Naive B cell (primary cell): ENCODE measurements at regions not wholly inside any gene's neighbourhood (a gene's known extent, or its start where the extent isn't known, plus 50 kb on each side); places are given as distances from the start of the nearest gene placed in this dataset.
A peak's percentile ranks its signal among the peaks of the same experiment; 100 is the strongest.

Experiments used
- ATAC-seq, 2 donors: fragments of 150-1000 bp; cut with Tn5 transposase; 2 replicates each; pipeline ENCODE4 v1.10.0; 2021; ENCODE audit warnings: low read depth in 2 of 2, mild to moderate bottlenecking in 2 of 2, moderate library complexity in 2 of 2
- DNase-seq: peaks from one replicate; pipeline ENCODE4 v3.0.0; 2022
- H3K27ac Mint-ChIP-seq, 6 donors: one replicate each; pipeline ENCODE4 v1.8.0; 2020 to 2022; ENCODE audit warnings: mild to moderate bottlenecking in 6 of 6, mixed read lengths in 6 of 6, moderate library complexity in 5 of 6, inconsistent platforms in 2 of 6
- H3K27me3 Mint-ChIP-seq, 3 donors: one replicate each; pipeline ENCODE4 v1.8.0; 2021 to 2022; ENCODE audit warnings: mixed read lengths in 3 of 3, mild to moderate bottlenecking in 1 of 3
- H3K36me3 Mint-ChIP-seq, 2 donors: one replicate each; pipeline ENCODE4 v1.8.0; 2020 to 2022; ENCODE audit warnings: mixed read lengths in 2 of 2, inconsistent platforms in 1 of 2, mild to moderate bottlenecking in 1 of 2
- H3K4me1 Mint-ChIP-seq, 3 donors: one replicate each; pipeline ENCODE4 v1.8.0; 2020 to 2022; ENCODE audit warnings: mixed read lengths in 3 of 3, inconsistent platforms in 1 of 3, mild to moderate bottlenecking in 1 of 3, moderate library complexity in 1 of 3
- H3K4me3 Mint-ChIP-seq, 8 donors: one replicate each; pipeline ENCODE4 v1.8.0; 2020 to 2022; ENCODE audit warnings: mild to moderate bottlenecking in 8 of 8, mixed read lengths in 8 of 8, moderate library complexity in 8 of 8, inconsistent platforms in 2 of 8
- H3K9me3 Mint-ChIP-seq, 7 donors: one replicate each; pipeline ENCODE4 v1.8.0; 2020 to 2022; ENCODE audit warnings: mixed read lengths in 7 of 7, mild to moderate bottlenecking in 5 of 7, inconsistent platforms in 2 of 7, moderate library complexity in 1 of 7

DNA sequence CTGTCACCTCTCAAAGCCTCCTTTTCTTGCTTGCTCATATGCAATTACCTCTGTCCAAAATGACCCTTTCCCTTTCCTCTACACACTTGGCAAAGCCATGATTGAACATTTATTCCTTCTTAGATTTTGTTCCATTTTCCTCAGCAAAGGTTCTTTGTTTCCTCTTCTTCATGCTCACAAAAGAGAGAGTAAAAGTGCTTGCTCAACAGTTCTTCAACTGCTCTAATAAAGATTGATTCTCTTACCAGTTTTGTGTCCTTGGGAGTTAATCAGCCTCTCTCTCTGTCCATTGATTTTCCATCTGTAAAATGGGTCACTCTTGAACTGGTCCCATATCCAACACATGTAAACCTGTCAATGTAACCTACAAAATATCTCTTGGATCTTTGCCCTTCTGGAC, 186.4 kb downstream of the WNT5A start:
- Mint-ChIP-seq H3K4me1 (no peaks in the 10 kb centered on the region), H3K27me3 (no peaks in the 10 kb centered on the region), H3K9me3 (peaks cover 0 to 11% (median 4%) of the 10 kb centered on the region in 7 donors), H3K27ac (no peak overlapping the region), H3K36me3 (no peaks in the 10 kb centered on the region), H3K4me3 (no peak overlapping the region)
- ATAC-seq (no peak), DNase-seq (no peak)

DNA sequence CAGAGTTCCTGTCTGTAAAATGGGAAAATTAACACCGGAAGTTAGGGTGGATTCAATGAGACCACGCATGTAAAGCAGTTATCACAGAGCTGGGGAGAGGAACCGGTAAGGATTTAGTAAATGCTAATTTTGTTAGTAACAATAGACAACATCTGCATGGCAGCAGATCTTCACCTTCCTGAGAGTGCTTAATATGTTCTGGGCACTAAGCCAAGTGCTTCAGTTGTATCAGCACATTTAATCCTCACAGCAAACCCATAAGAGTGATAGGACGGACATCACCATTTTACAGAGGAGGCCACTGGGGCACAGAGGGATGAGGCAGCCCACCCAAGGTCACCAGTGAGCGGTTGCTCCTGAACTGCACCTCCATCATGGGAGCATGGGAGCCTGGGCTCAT, 189.4 kb downstream of the WNT5A start:
- no peaks in the 10 kb centered on the region for H3K4me1 Mint-ChIP-seq
- H3K27me3 Mint-ChIP-seq, result no peaks in the 10 kb centered on the region
- no peak overlapping the region for H3K4me3 Mint-ChIP-seq
- ATAC-seq (no peak), DNase-seq (no peak)
- H3K9me3 Mint-ChIP-seq, result peaks cover 0 to 11% (median 3%) of the 10 kb centered on the region in 7 donors
- no peaks in the 10 kb centered on the region for H3K36me3 Mint-ChIP-seq
- no peak overlapping the region for H3K27ac Mint-ChIP-seq

DNA sequence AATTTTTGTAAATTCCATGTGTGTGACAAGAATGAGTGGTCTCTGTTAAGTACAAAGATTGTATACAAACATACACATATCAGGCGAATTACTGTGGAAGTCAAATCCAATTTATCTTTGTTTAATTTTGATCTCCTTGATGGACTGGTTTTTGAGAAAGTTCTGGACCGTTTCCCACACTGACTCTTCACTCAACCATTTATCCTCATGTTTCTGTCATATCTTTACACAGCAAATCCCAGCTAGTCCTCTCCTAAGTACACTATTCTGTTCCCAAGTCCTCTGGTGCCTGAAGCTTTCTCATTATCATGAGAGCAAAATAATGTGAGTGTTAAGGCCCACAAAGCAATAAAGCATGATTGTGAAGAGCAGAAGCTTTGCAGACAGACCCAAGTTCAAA, 189.9 kb downstream of the WNT5A start:
- no peaks in the 10 kb centered on the region for H3K4me1 Mint-ChIP-seq
- H3K9me3 Mint-ChIP-seq, result peaks cover 0 to 11% (median 3%) of the 10 kb centered on the region in 7 donors
- no peaks in the 10 kb centered on the region for H3K27me3 Mint-ChIP-seq
- no peak overlapping the region for H3K27ac Mint-ChIP-seq
- no peak for DNase-seq
- no peaks in the 10 kb centered on the region for H3K36me3 Mint-ChIP-seq
- no peak for ATAC-seq
- H3K4me3 Mint-ChIP-seq, result no peak overlapping the region

DNA sequence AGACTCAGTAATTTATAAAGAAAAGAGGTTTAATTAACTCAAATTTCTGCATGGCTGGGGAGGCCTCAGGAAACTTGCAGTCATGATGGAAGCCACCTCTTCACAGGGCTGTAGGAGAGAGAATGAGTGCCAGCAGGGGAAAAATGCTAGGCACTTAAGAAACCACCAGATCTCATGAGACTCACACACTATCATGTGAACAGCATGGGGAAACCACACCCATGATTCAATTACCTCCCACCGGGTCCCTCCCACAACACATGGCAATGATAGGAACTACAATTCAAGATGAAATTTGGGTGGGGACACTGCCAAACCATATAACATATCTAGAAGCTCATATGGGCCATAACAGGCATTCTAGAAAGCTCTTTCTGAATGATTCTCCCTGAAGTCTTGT, 190.3 kb downstream of the WNT5A start:
- H3K4me3 Mint-ChIP-seq, result no peak overlapping the region
- H3K27me3 Mint-ChIP-seq, result no peaks in the 10 kb centered on the region
- no peaks in the 10 kb centered on the region for H3K4me1 Mint-ChIP-seq
- peaks cover 0 to 11% (median 3%) of the 10 kb centered on the region in 7 donors for H3K9me3 Mint-ChIP-seq
- no peaks in the 10 kb centered on the region for H3K36me3 Mint-ChIP-seq
- ATAC-seq (no peak), DNase-seq (no peak)
- no peak overlapping the region for H3K27ac Mint-ChIP-seq

DNA sequence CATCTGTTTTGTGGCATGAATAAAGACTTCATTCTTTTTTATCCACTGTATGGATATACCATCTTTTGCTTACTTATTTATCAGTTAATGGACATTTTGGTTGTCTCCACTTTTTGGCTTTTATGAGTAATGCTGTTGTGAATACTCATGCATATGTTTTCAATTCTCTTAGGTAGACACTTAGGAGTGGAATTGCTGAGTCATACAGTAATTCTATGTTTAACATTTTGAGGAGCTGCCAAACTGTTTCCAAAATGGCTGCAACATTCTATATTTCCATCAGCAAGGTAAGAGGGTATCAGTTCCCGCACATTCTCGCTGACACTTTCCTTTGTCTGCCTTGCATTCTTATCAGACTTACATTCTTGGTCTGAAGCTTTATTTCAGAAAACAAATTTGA, 191.1 kb downstream of the WNT5A start:
- H3K4me3 Mint-ChIP-seq, result no peak overlapping the region

DNA sequence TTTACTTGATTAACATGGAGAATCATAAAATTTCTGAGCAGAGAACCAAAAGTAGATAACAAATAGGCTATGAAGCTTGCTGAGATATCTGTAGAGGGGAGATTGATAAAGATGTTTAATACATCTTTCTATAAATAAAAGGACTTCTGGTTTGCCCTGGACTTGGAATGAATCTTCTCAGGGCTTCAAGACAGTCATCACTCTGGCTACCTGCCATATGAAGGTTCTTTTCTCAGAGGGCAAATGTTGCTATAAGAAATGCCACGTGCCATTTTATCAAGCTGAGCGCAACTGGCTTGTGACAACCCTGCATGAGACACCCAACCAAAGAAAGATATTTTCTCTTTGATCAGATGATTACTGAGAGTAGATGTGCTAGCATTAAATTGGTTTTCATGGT, 192.5 kb downstream of the WNT5A start:
- no peaks in the 10 kb centered on the region for H3K36me3 Mint-ChIP-seq
- H3K9me3 Mint-ChIP-seq, result peaks cover 0 to 11% (median 3%) of the 10 kb centered on the region in 7 donors
- no peak overlapping the region for H3K4me3 Mint-ChIP-seq
- DNase-seq (no peak), ATAC-seq (no peak)
- no peaks in the 10 kb centered on the region for H3K4me1 Mint-ChIP-seq
- H3K27ac Mint-ChIP-seq, result no peak overlapping the region
- no peaks in the 10 kb centered on the region for H3K27me3 Mint-ChIP-seq

More for the DNA sequence above, 191.1 kb downstream of the WNT5A start:
- Mint-ChIP-seq H3K27me3 (no peaks in the 10 kb centered on the region), H3K9me3 (peaks cover 0 to 11% (median 3%) of the 10 kb centered on the region in 7 donors), H3K36me3 (no peaks in the 10 kb centered on the region), H3K27ac (no peak overlapping the region), H3K4me1 (no peaks in the 10 kb centered on the region)
- ATAC-seq (no peak), DNase-seq (no peak)

DNA sequence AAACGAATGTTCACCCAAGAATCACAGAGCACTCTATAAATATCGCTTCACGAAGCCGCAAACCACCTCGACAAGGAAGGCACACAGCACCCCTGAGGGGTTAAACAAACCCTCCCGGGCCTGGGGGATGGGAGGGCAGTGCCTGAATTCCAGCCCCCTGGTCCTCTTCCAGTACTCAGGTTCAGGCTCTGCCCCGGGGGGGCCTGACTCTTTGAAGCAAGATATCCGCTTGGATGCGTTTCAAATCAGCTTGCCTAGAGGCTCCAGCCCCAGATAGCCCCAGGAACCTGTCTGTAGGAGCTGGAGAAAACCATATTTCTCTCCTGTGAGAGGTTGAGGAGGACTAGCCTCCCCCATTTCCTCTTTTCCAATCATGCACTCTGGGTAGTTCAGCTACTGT, 194.7 kb downstream of the WNT5A start:
- Mint-ChIP-seq H3K9me3 (peaks cover 0 to 8% (median 3%) of the 10 kb centered on the region in 7 donors), H3K4me3 (no peak overlapping the region), H3K36me3 (no peaks in the 10 kb centered on the region), H3K4me1 (no peaks in the 10 kb centered on the region), H3K27ac (peak overlapping the region in 1 of 6 donors; percentile 62), H3K27me3 (no peaks in the 10 kb centered on the region)
- DNase-seq (no peak), ATAC-seq (no peak)

DNA sequence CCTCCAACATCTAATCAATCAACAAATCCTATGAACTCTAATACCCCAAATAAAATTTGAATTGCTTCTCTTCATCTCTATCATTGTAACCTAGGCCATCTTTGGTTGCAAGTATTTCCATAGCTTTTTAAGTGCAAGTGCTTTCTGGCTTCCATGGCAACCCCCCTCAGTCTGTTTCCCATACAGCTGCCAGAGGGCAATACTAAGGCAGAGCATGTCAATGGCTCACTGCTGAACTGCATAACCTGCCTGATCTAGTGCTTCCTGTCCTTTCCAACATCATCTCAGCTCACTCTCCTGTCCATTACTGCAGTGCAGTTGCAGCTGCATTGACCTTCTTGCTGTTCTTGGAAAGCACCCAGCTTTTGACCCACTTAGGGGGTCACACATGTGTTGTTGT, 198.4 kb downstream of the WNT5A start:
- Mint-ChIP-seq H3K36me3 (no peaks in the 10 kb centered on the region), H3K27me3 (no peaks in the 10 kb centered on the region), H3K9me3 (peaks cover 0 to 10% (median 5%) of the 10 kb centered on the region in 7 donors), H3K4me1 (no peaks in the 10 kb centered on the region), H3K27ac (no peak overlapping the region), H3K4me3 (no peak overlapping the region)
- ATAC-seq (no peak), DNase-seq (no peak)

DNA sequence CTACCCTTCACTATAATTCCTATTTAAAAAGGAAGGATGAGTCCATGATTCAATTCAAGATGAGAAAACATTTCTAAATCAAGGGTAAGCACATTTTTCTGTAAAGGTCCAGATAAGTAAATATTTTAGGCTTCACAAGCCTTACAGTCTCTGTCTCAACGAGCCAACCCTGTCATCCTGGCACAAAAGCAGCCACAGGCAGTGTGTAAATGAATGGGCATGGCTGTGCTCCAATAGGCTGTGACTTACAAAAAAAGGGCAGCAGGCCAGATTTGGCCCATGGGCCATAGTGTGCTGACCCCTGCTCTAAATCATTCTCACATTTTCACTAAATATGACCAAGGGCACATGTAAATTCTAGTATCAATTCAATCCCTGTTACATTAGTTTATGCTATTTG, 200.4 kb downstream of the WNT5A start:
- Mint-ChIP-seq H3K4me3 (no peak overlapping the region), H3K9me3 (peaks cover 0 to 9% (median 5%) of the 10 kb centered on the region in 7 donors), H3K4me1 (no peaks in the 10 kb centered on the region), H3K27ac (no peak overlapping the region), H3K36me3 (no peaks in the 10 kb centered on the region), H3K27me3 (no peaks in the 10 kb centered on the region)
- DNase-seq, result no peak
- ATAC-seq, result no peak

DNA sequence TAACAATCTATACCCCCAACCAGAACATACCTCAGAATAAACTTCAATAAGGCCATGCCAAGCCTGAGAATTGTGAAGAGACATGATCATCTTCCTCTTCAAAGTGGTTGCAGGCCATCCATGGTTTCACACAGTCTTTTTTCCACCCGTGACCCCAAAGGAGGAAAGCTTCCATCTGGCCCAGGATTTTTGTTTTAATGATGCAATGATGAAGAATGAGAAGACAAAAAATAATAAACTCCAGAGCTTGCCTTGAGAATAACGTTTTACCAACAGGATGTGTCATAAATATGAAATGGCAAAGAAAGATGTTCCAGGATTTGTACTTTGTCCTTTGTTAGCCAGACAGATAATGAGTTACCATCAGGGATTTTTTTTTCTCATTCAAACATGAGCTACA, 201.9 kb downstream of the WNT5A start:
- H3K27ac Mint-ChIP-seq, result no peak overlapping the region
- no peak for ATAC-seq
- DNase-seq, result no peak
- H3K4me3 Mint-ChIP-seq, result no peak overlapping the region
- no peaks in the 10 kb centered on the region for H3K36me3 Mint-ChIP-seq
- no peaks in the 10 kb centered on the region for H3K4me1 Mint-ChIP-seq
- H3K27me3 Mint-ChIP-seq, result no peaks in the 10 kb centered on the region
- H3K9me3 Mint-ChIP-seq, result peaks cover 0 to 12% (median 5%) of the 10 kb centered on the region in 7 donors

DNA sequence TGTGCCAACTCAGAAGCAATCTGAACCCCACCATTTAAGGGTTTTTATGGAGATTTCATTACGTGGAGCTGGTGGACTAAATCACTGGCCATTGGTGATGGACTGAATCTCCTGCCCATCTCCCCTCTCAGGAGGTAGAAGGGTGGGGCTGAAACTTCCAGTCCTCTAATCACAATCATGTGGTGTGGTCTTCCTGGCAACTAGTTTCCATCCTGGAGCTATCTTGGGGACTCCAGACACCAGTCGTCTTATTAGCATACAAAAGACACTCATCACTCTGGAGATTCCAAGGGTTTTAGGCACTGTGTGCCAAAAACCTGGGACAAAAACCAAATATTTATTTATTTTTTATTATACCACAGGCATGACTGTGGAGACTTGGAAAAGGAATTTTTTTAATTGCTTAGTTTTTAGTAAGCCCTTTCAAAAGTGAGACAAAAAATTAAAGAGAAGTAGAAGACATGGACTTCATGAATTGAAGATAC, 203.6 kb downstream of the WNT5A start:
- Mint-ChIP-seq H3K36me3 (no peaks in the 10 kb centered on the region), H3K27me3 (no peaks in the 10 kb centered on the region), H3K9me3 (peaks cover 2 to 12% (median 8%) of the 10 kb centered on the region in 7 donors), H3K27ac (no peak overlapping the region), H3K4me1 (no peaks in the 10 kb centered on the region), H3K4me3 (no peak overlapping the region)
- ATAC-seq (no peak), DNase-seq (no peak)

DNA sequence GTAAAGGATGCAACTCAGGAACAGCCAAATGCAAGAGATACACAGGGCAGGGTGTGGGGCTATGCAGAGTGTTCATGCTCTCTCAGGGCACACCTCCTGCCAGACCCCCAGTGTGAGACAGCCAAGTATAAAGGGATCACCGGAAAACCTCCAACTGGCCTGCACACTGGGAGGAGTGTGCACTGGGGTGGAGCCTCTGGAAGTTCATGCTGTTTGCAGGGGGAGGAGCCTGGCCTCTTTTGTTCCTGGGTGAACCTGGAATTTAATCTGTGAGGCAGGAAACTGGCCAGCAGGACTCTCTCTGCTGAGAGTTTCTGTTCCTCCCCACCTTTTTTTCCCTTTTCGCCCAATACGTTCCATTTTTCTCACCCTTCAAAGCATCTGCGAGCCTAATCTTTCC, 204.1 kb downstream of the WNT5A start:
- no peak overlapping the region for H3K27ac Mint-ChIP-seq
- no peaks in the 10 kb centered on the region for H3K27me3 Mint-ChIP-seq
- H3K9me3 Mint-ChIP-seq, result peaks cover 2 to 12% (median 8%) of the 10 kb centered on the region in 7 donors
- H3K4me3 Mint-ChIP-seq, result no peak overlapping the region
- ATAC-seq, result no peak
- DNase-seq, result no peak
- no peaks in the 10 kb centered on the region for H3K36me3 Mint-ChIP-seq
- no peaks in the 10 kb centered on the region for H3K4me1 Mint-ChIP-seq

DNA sequence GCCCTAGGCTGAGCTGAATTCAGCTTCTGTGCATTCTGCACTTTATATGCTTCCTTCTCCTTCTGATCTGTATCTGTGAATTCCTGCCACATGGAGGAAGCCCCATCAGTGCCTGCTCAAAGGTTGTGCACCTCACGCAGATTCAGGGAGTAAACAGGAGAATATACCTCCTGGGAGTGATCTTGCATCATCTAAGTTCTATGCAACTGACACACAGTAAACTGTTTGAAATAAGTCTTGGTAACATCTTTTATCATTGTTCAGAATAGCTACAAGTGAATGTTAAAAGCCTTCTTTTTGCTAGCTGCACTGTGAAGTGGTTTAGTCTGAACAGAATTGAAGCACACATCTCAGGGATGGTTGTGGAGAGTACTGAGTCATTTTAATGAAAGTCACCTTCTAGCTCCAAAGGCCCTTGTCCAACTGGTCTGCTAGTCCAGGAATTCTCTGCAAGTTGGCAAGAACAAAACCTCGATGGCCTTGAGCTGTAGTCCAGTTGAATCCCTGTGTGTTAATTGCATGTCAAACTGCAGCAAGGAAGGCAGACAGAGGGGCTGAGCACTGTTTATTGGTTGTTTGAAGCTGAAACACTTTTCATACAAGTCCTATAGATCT, 215.0 kb downstream of the WNT5A start:
- Mint-ChIP-seq H3K27me3 (peaks cover 0 to 3% (median 0%) of the 10 kb centered on the region in 3 donors), H3K27ac (no peak overlapping the region), H3K9me3 (peaks cover 0 to 2% (median 0%) of the 10 kb centered on the region in 7 donors), H3K4me3 (no peak overlapping the region), H3K36me3 (no peaks in the 10 kb centered on the region), H3K4me1 (no peaks in the 10 kb centered on the region)
- DNase-seq (no peak), ATAC-seq (no peak)

DNA sequence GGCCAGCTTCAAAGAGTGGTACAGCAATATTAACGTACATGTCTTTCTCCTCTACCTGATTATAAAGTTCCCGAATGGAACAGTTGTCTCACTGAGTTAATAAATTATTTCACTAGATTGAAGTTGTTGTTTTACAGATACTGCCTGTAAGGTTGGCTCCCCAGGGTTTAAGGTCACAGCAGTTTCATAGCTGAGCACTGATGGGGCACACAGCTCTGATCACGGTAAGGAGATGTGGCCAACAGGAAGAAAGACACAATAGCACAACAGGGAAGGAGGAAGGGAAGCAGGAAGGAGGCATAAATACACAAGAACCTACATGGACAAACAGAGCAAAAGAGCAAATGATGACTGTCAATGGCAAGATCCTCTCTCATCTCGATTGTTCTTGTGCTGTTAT, 215.6 kb downstream of the WNT5A start:
- no peak overlapping the region for H3K27ac Mint-ChIP-seq
- no peak overlapping the region for H3K4me3 Mint-ChIP-seq
- no peak for DNase-seq

DNA sequence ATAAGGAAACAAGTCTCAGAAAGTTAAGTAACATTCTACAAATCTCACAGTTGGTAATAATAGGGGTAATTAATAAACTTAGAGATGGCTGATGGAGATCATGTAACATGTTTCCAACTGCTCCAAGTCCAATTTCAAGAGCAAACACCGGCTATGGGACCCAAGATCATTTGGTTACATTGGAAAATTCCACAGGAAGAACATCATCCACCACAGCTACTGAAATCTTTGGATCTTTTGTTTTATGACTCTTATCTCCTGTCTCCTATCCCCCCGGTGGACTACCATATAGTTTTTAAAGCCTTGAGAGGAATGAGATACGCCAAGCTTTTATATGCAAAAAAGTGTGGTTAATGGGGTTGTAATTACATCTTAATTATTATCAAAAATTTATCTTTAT, 216.1 kb downstream of the WNT5A start:
- H3K4me3 Mint-ChIP-seq, result no peak overlapping the region
- peaks cover 0 to 3% (median 0%) of the 10 kb centered on the region in 3 donors for H3K27me3 Mint-ChIP-seq
- DNase-seq (no peak), ATAC-seq (no peak)
- H3K27ac Mint-ChIP-seq, result no peak overlapping the region
- H3K36me3 Mint-ChIP-seq, result no peaks in the 10 kb centered on the region
- no peaks in the 10 kb centered on the region for H3K4me1 Mint-ChIP-seq
- peaks cover 0 to 2% (median 0%) of the 10 kb centered on the region in 7 donors for H3K9me3 Mint-ChIP-seq

More for the DNA sequence above, 215.6 kb downstream of the WNT5A start:
- no peak for ATAC-seq
- Mint-ChIP-seq H3K9me3 (peaks cover 0 to 2% (median 0%) of the 10 kb centered on the region in 7 donors), H3K36me3 (no peaks in the 10 kb centered on the region), H3K4me1 (no peaks in the 10 kb centered on the region), H3K27me3 (peaks cover 0 to 3% (median 0%) of the 10 kb centered on the region in 3 donors)
